K562 (cell line): ENCODE measurements at regions not wholly inside any gene's neighbourhood (a gene's known extent, or its start where the extent isn't known, plus 50 kb on each side); places are given as distances from the start of the nearest gene placed in this dataset.

Source experiments
- ATAC-seq: fragments of 200-7000 bp; cut with Tn5 transposase; 3 replicates; pipeline ENCODE4 v1.9.1; 2020; ENCODE audit warnings: moderate library complexity
- BruUV-seq: library from RNA; stranded (reverse); fragments of 400-500 nt; replicated peaks from 2 replicates; lab custom pipeline; 2021; lab: Mats Ljungman, UMichigan
- CTCF ChIA-PET: fragments of 300-600 bp; formaldehyde crosslinking; extraction: SDS; loops from one replicate; lab custom pipeline; 2021; ENCODE audit warnings: low intra/inter-chr PET ratio; lab: Yijun Ruan, JAX
- POLR2A ChIA-PET: fragments of 300-600, 350-650 bp; sonication (Branson Sonifier 250); formaldehyde crosslinking; extraction: SDS; loops from one replicate; lab custom pipeline; 2021; ENCODE audit warnings: antibody characterized with exemption, inconsistent platforms; lab: Yijun Ruan, JAX
- DNase-seq, 4 experiments: peaks; one replicate each; pipeline versions ENCODE4 v3.0.0 to v3.0.0-alpha.2; 2011 to 2018; ENCODE audit warnings: low spot score in 3 of 4, mixed read lengths in 3 of 4; ENCODE audit errors: extremely low read depth in 1 of 4
- FAIRE-seq: peaks from 2 replicates; lab custom pipeline; 2011; peaks lifted over from hg19 to GRCh38; lab: Jason Lieb, UNC
- H2AFZ ChIP-seq: 2 replicates; pipeline ENCODE4 v1.6.0; 2011; ENCODE audit warnings: low read depth, low read length, control low read depth, inconsistent platforms
- H3K27ac ChIP-seq: fragments of 200-600 bp; 3 replicates; pipeline ENCODE4 v1.8.0; 2011; ENCODE audit warnings: low read depth, mild to moderate bottlenecking, control low read depth, inconsistent platforms, low read length, moderate library complexity, mixed read lengths; ENCODE audit errors: extremely low read depth
- H3K27me3 ChIP-seq, 2 experiments: fragments of 300-600 bp in 1 of 2; 2 replicates in 1 of 2; 3 replicates in 1 of 2; pipeline versions ENCODE4 v1.6.0 to v1.8.0; 2011; ENCODE audit warnings: inconsistent platforms in 2 of 2, low read length in 2 of 2, mild to moderate bottlenecking in 1 of 2, mixed read lengths in 1 of 2, moderate library complexity in 1 of 2; ENCODE audit not compliant: control insufficient read depth in 2 of 2, insufficient read depth in 2 of 2
- H3K36me3 ChIP-seq: fragments of 300-600 bp; 3 replicates; pipeline ENCODE4 v1.8.0; 2011; ENCODE audit warnings: mild to moderate bottlenecking, low read length, inconsistent platforms; ENCODE audit not compliant: control insufficient read depth, insufficient read depth
- H3K4me1 ChIP-seq, 2 experiments: fragments of 200-600 bp in 1 of 2; replicated peaks in 1 of 2; 2 replicates in 1 of 2; 3 replicates in 1 of 2; pipeline versions ENCODE4 v1.5.1 to v1.8.0; 2011; ENCODE audit warnings: inconsistent platforms in 2 of 2, low read length in 2 of 2, mild to moderate bottlenecking in 1 of 2, mixed read lengths in 1 of 2, moderate library complexity in 1 of 2; ENCODE audit not compliant: control insufficient read depth in 2 of 2, insufficient read depth in 2 of 2
- H3K4me2 ChIP-seq: 2 replicates; pipeline ENCODE4 v1.6.1; 2011; ENCODE audit warnings: low read length, control low read depth, inconsistent platforms, mixed read lengths; ENCODE audit not compliant: insufficient read depth
- H3K4me3 ChIP-seq: fragments of 200-600 bp; sonication (generic), shearing (Covaris generic); 2 replicates; pipeline ENCODE4 v1.5.1; 2016; ENCODE audit warnings: control low read depth, inconsistent platforms
- H3K79me2 ChIP-seq: fragments of 200-600 bp; 3 replicates; pipeline ENCODE4 v1.8.0; 2011; ENCODE audit warnings: low read length, inconsistent platforms; ENCODE audit not compliant: control insufficient read depth, insufficient read depth
- H3K9ac ChIP-seq, 2 experiments: 2 replicates each; pipeline versions ENCODE4 v1.6.0 to v1.6.1; 2011; ENCODE audit warnings: low read depth in 2 of 2, low read length in 2 of 2, control low read depth in 1 of 2, inconsistent platforms in 1 of 2, mild to moderate bottlenecking in 1 of 2, mixed read lengths in 1 of 2; ENCODE audit not compliant: insufficient read depth in 1 of 2
- H3K9me1 ChIP-seq: one replicate; pipeline ENCODE4 v1.6.0; 2011; ENCODE audit warnings: inconsistent platforms, mild to moderate bottlenecking, low read length, moderate library complexity; ENCODE audit not compliant: control insufficient read depth, insufficient read depth
- H3K9me3 ChIP-seq: replicated peaks from 2 replicates; pipeline ENCODE4 v1.5.1; 2011; ENCODE audit warnings: low read depth, low read length, inconsistent platforms; ENCODE audit not compliant: control insufficient read depth, insufficient read depth
- H4K20me1 ChIP-seq: replicated peaks from 2 replicates; pipeline ENCODE4 v1.6.1; 2011; ENCODE audit warnings: low read length, inconsistent platforms, mixed read lengths; ENCODE audit not compliant: control insufficient read depth, insufficient read depth
- BDP1 ChIP-seq: IDR thresholded peaks from 3 replicates; pipeline ENCODE4 v1.6.1; 2011; ENCODE audit not compliant: insufficient read length, insufficient read depth
- KLF6 ChIP-seq: fragments of 250-450 bp; sonication (Bioruptor Pico); IDR thresholded peaks from 2 replicates; pipeline ENCODE4 v1.4.0; 2020; ENCODE audit warnings: mild to moderate bottlenecking, moderate library complexity, borderline replicate concordance
- MCM2 ChIP-seq: fragments of 450-650 bp; IDR thresholded peaks from 2 replicates; pipeline ENCODE4 v1.6.1; 2017; ENCODE audit warnings: low read depth, mild to moderate bottlenecking
- SAP30 ChIP-seq: fragments of 200-600 bp; sonication (generic); IDR thresholded peaks from 2 replicates; pipeline ENCODE4 v1.6.1; 2012; ENCODE audit warnings: borderline replicate concordance, low read depth, mild to moderate bottlenecking, moderate library complexity, low read length, control low read depth, inconsistent platforms; ENCODE audit not compliant: insufficient read depth, poor library complexity, severe bottlenecking
- TAF15 ChIP-seq: fragments of 200-400 bp; formaldehyde crosslinking; IDR thresholded peaks from 2 replicates; pipeline ENCODE4 v1.6.1; 2017; ENCODE audit warnings: mild to moderate bottlenecking, low read depth, low read length, moderate library complexity
- YBX1 ChIP-seq: fragments of 450-650 bp; IDR thresholded peaks from 2 replicates; pipeline ENCODE4 v1.7.1; 2016; ENCODE audit warnings: mild to moderate bottlenecking
- ZBTB9 ChIP-seq: fragments of 450-650 bp; formaldehyde crosslinking; IDR thresholded peaks from 2 replicates; pipeline ENCODE4 v1.4.0; 2020; ENCODE audit warnings: mild to moderate bottlenecking, moderate library complexity
- WGBS: fragments of 100-300 bp; shearing (Covaris generic); methylation state at CpG from one replicate; pipeline ENCODE4 v1.1.6; 2016; ENCODE audit warnings: low coverage, mixed read lengths; ENCODE audit not compliant: insufficient coverage; ENCODE audit errors: missing lambda C conversion rate; 5-methylcytosine and 5-hydroxymethylcytosine counted together
- in situ Hi-C: fragments of 300-500 bp; cut with MboI; formaldehyde crosslinking; loops from 4 replicates; pipeline ENCODE4 v1.15.0; 2018; ENCODE audit warnings: inconsistent platforms, mixed read lengths
- intact Hi-C: fragments of 100-400 bp; cut with micrococcal nuclease; formaldehyde crosslinking; loops from 2 replicates; pipeline ENCODE4 v1.14.2; 2022

GRCh38 chr1:98342566-98342965 is 319.0 kb upstream of the SNX7 start:
- H3K4me2 ChIP-seq, result no peak overlapping the region
- no peaks in the 10 kb centered on the region for H3K4me1 ChIP-seq
- ATAC-seq (no peak), FAIRE-seq (no peak), DNase-seq (no peak)
- no peak for TF ChIP-seq KLF6
- TF ChIP-seq TAF15, result no peak
- TF ChIP-seq MCM2, result no peak
- no peak for TF ChIP-seq SAP30
- TF ChIP-seq BDP1, result no peak
- no peak for TF ChIP-seq ZBTB9 (CRISPR knock-in tag)
- no peak for TF ChIP-seq YBX1
- 0% methylated on average over 1 of the region's 1 CpG for WGBS
- H3K9me3 ChIP-seq, result no peaks in the 10 kb centered on the region
- H4K20me1 ChIP-seq, result no peaks in the 10 kb centered on the region
- no peaks in the 10 kb centered on the region for H3K79me2 ChIP-seq
- no peak overlapping the region for H3K4me3 ChIP-seq
- no peak overlapping the region for H3K27ac ChIP-seq
- intact Hi-C loops (no loop called here), in situ Hi-C loops (no loop called here)
- BruUV-seq, result no TSS peak
- POLR2A ChIA-PET, result interaction anchor here (0.6 kb wide), 1 partner anchor 68 kb away, joined by 3 read pairs; no protein-coding TSS in a partner anchor
- H3K9me1 ChIP-seq, result no peaks in the 10 kb centered on the region
- H3K27me3 ChIP-seq, result no peaks in the 10 kb centered on the region
- no peak overlapping the region for H2AFZ ChIP-seq
- no peak overlapping the region for H3K9ac ChIP-seq
- H3K36me3 ChIP-seq, result no peaks in the 10 kb centered on the region
- CTCF ChIA-PET, result no interaction called here
